GM06990 (cell line): ENCODE measurements at regions not wholly inside any gene's neighbourhood (a gene's known extent, or its start where the extent isn't known, plus 50 kb on each side); places are given as distances from the start of the nearest gene placed in this dataset.

ENCODE experiments used
- DNase-seq: peaks from one replicate; pipeline ENCODE4 v3.0.0-alpha.2; 2011; ENCODE audit not compliant: insufficient read length; ENCODE audit errors: extremely low read depth
- H3K27me3 ChIP-seq: replicated peaks from 2 replicates; pipeline ENCODE4 v1.6.0; 2011; ENCODE audit warnings: low read length; ENCODE audit not compliant: control insufficient read depth, insufficient read depth
- H3K36me3 ChIP-seq: 2 replicates; pipeline ENCODE4 v1.5.1; 2011; ENCODE audit warnings: low read length; ENCODE audit not compliant: control insufficient read depth, insufficient read depth
- H3K4me3 ChIP-seq: replicated peaks from 2 replicates; pipeline ENCODE4 v1.5.1; 2011; ENCODE audit warnings: low read depth, mild to moderate bottlenecking, control low read depth, low read length
- CTCF ChIP-seq: IDR thresholded peaks from 2 replicates; pipeline ENCODE4 v1.5.1; 2011; ENCODE audit warnings: low read length, control low read depth, mild to moderate bottlenecking, inconsistent platforms; ENCODE audit not compliant: insufficient read depth, poor library complexity, severe bottlenecking

- no peak for TF ChIP-seq CTCF
These were observed 80.2 kb upstream of the SNRK start for GRCh38 chr3:43206105-43206504.

GRCh38 chr3:43203022-43203421 is 83.3 kb upstream of the SNRK start:
- Histone ChIP-seq H3K36me3 (no peaks in the 10 kb centered on the region), H3K4me3 (no peak overlapping the region), H3K27me3 (no peaks in the 10 kb centered on the region; the same call in 1 of the 2 replicates)
- no peak for DNase-seq
- no peak for TF ChIP-seq CTCF

More at GRCh38 chr3:43206105-43206504, 80.2 kb upstream of the SNRK start:
- Histone ChIP-seq H3K4me3 (no peak overlapping the region), H3K36me3 (no peaks in the 10 kb centered on the region), H3K27me3 (no peaks in the 10 kb centered on the region; the same call in 1 of the 2 replicates)
- no peak for DNase-seq

- no peak for TF ChIP-seq CTCF
- no peaks in the 10 kb centered on the region for H3K36me3 ChIP-seq
- DNase-seq = no peak
- H3K27me3 ChIP-seq = no peaks in the 10 kb centered on the region; the same call in 1 of the 2 replicates
- no peak overlapping the region for H3K4me3 ChIP-seq
These were observed 84.8 kb upstream of the SNRK start for GRCh38 chr3:43201581-43201980.

- no peak for DNase-seq
- Histone ChIP-seq H3K36me3 (no peaks in the 10 kb centered on the region), H3K4me3 (no peak overlapping the region), H3K27me3 (no peaks in the 10 kb centered on the region; the same call in 1 of the 2 replicates)
- no peak for TF ChIP-seq CTCF
These were observed 86.6 kb upstream of the SNRK start for GRCh38 chr3:43199645-43200306.

GRCh38 chr3:43198791-43199644 is 87.3 kb upstream of the SNRK start:
- H3K4me3 ChIP-seq = no peak overlapping the region
- TF ChIP-seq CTCF = no peak
- no peaks in the 10 kb centered on the region; the same call in 1 of the 2 replicates for H3K27me3 ChIP-seq
- DNase-seq = no peak
- H3K36me3 ChIP-seq = no peaks in the 10 kb centered on the region
